Chondrocyte (in vitro differentiated cells): ENCODE measurements at regions not wholly inside any gene's neighbourhood (a gene's known extent, or its start where the extent isn't known, plus 50 kb on each side); places are given as distances from the start of the nearest gene placed in this dataset.

Experiments
- DNase-seq: peaks from one replicate; pipeline ENCODE4 v3.0.0; 2021; ENCODE audit warnings: mixed read lengths, low spot score
- H3K27ac Mint-ChIP-seq: one replicate; pipeline ENCODE4 v1.8.0; 2021; ENCODE audit warnings: mild to moderate bottlenecking, moderate library complexity, mixed read lengths; ENCODE audit not compliant: unreplicated experiment
- H3K27me3 Mint-ChIP-seq: 2 replicates; pipeline ENCODE4 v1.8.0; 2021; ENCODE audit warnings: low read depth, mixed read lengths
- H3K36me3 Mint-ChIP-seq: 2 replicates; pipeline ENCODE4 v1.8.0; 2021; ENCODE audit warnings: low read depth, mixed read lengths
- H3K4me1 Mint-ChIP-seq: 2 replicates; pipeline ENCODE4 v1.8.0; 2021; ENCODE audit warnings: low read depth, mild to moderate bottlenecking, mixed read lengths
- H3K4me3 Mint-ChIP-seq: one replicate; pipeline ENCODE4 v1.8.0; 2021; ENCODE audit warnings: mild to moderate bottlenecking, moderate library complexity, mixed read lengths; ENCODE audit not compliant: unreplicated experiment
- H3K9me3 Mint-ChIP-seq: 2 replicates; pipeline ENCODE4 v1.8.0; 2021; ENCODE audit warnings: low read depth, mixed read lengths
- CTCF ChIP-seq: fragments of 200-600 bp; sonication (generic); IDR thresholded peaks from 2 replicates; pipeline ENCODE4 v1.5.0; 2021; ENCODE audit warnings: antibody characterized with exemption, mild to moderate bottlenecking, moderate library complexity

GRCh38 chr5:2038321-2039179 is 155.8 kb upstream of the IRX4 start:
- H3K27me3 Mint-ChIP-seq, result peaks cover 28% of the 10 kb centered on the region
- H3K4me3 Mint-ChIP-seq, result peak overlapping the region; percentile 58
- H3K9me3 Mint-ChIP-seq, result no peaks in the 10 kb centered on the region
- no peak for DNase-seq
- H3K4me1 Mint-ChIP-seq, result no peaks in the 10 kb centered on the region
- no peak overlapping the region for H3K27ac Mint-ChIP-seq
- TF ChIP-seq CTCF, result peak; percentile 87
- H3K36me3 Mint-ChIP-seq, result no peaks in the 10 kb centered on the region

- Mint-ChIP-seq H3K4me3 (no peak overlapping the region), H3K9me3 (peaks cover 7% of the 10 kb centered on the region), H3K27me3 (peaks cover 42% of the 10 kb centered on the region), H3K4me1 (no peaks in the 10 kb centered on the region), H3K27ac (no peak overlapping the region), H3K36me3 (no peaks in the 10 kb centered on the region)
- no peak for TF ChIP-seq CTCF
- no peak for DNase-seq
These were observed 154.2 kb upstream of the IRX4 start for GRCh38 chr5:2036885-2037284.

- H3K9me3 Mint-ChIP-seq, result peaks cover 16% of the 10 kb centered on the region
- H3K4me1 Mint-ChIP-seq, result no peaks in the 10 kb centered on the region
- no peak for TF ChIP-seq CTCF
- no peaks in the 10 kb centered on the region for H3K36me3 Mint-ChIP-seq
- H3K27me3 Mint-ChIP-seq, result peaks cover 50% of the 10 kb centered on the region
- no peak overlapping the region for H3K4me3 Mint-ChIP-seq
- DNase-seq, result no peak
- H3K27ac Mint-ChIP-seq, result no peak overlapping the region
These were observed 149.7 kb upstream of the IRX4 start for GRCh38 chr5:2032432-2032831.

- Mint-ChIP-seq H3K4me1 (no peaks in the 10 kb centered on the region), H3K9me3 (peaks cover 19% of the 10 kb centered on the region), H3K27ac (no peak overlapping the region), H3K36me3 (no peaks in the 10 kb centered on the region), H3K4me3 (no peak overlapping the region), H3K27me3 (peaks cover 50% of the 10 kb centered on the region)
- DNase-seq, result no peak
- no peak for TF ChIP-seq CTCF
These were observed 148.9 kb upstream of the IRX4 start for GRCh38 chr5:2031581-2031980.

GRCh38 chr5:2030131-2030530 is 147.4 kb upstream of the IRX4 start:
- Mint-ChIP-seq H3K36me3 (no peaks in the 10 kb centered on the region), H3K27me3 (peaks cover 43% of the 10 kb centered on the region), H3K9me3 (peaks cover 23% of the 10 kb centered on the region), H3K4me1 (no peaks in the 10 kb centered on the region), H3K27ac (no peak overlapping the region), H3K4me3 (no peak overlapping the region)
- TF ChIP-seq CTCF, result no peak
- DNase-seq, result no peak
